Sigmoid colon (tissue), 4 donors: ENCODE measurements at regions not wholly inside any gene's neighbourhood (a gene's known extent, or its start where the extent isn't known, plus 50 kb on each side); places are given as distances from the start of the nearest gene placed in this dataset.
"Not testable (repeated sequence)": the region's sequence is repeated elsewhere in the genome, so short reads cannot be mapped to it uniquely, and the experiment has no call there.

Experiments
- EP300 ChIP-seq, 4 donors: sonication (generic); formaldehyde crosslinking; IDR thresholded peaks; one replicate each; pipeline ENCODE4 v1.6.1; 2017; ENCODE audit warnings: antibody characterized with exemption in 4 of 4
- POLR2A ChIP-seq, 2 donors: fragments of 450-650 bp; IDR thresholded peaks; one replicate each; pipeline ENCODE4 v1.6.1; 2016; ENCODE audit warnings: antibody characterized with exemption in 2 of 2, mild to moderate bottlenecking in 2 of 2, moderate library complexity in 2 of 2
- POLR2AphosphoS5 ChIP-seq, 4 donors: sonication (generic); formaldehyde crosslinking; IDR thresholded peaks; one replicate each; pipeline ENCODE4 v1.6.1; 2017; ENCODE audit warnings: antibody characterized with exemption in 4 of 4
- TF ChIP-seq, protein P1 (sequence below), 4 experiments: fragments of 450-650 bp in 3 of 4; fragments of 200-600 bp in 1 of 4; IDR thresholded peaks; one replicate each; pipeline ENCODE4 v1.5.1; 2016 to 2019; ENCODE audit warnings: antibody characterized with exemption in 4 of 4, mild to moderate bottlenecking in 3 of 4, moderate library complexity in 2 of 4

DNA sequence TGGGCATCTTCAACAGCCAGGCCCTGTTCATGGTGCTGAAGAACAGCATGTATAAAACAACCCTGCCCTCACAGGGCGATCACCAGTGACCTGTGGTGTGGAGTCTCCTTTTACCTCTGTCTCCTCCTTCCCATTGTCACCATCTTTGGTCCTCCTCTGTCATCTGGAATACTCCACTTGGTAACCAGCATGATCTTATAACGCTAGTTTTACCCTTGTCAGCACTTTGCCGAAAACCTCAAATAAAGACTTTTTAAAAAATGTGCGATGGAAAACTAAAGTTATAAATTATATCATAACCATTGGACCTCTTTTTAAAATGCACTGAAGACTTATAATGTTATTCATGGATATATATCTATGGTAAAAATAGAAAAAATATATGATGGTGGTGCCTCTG lies 945.2 kb upstream of the DEFB115 start:
- not testable (repeated sequence) for TF ChIP-seq POLR2A, POLR2AphosphoS5, EP300 (IDR thresholded peaks at IDR 0.05)
- TF ChIP-seq, protein P1, sequence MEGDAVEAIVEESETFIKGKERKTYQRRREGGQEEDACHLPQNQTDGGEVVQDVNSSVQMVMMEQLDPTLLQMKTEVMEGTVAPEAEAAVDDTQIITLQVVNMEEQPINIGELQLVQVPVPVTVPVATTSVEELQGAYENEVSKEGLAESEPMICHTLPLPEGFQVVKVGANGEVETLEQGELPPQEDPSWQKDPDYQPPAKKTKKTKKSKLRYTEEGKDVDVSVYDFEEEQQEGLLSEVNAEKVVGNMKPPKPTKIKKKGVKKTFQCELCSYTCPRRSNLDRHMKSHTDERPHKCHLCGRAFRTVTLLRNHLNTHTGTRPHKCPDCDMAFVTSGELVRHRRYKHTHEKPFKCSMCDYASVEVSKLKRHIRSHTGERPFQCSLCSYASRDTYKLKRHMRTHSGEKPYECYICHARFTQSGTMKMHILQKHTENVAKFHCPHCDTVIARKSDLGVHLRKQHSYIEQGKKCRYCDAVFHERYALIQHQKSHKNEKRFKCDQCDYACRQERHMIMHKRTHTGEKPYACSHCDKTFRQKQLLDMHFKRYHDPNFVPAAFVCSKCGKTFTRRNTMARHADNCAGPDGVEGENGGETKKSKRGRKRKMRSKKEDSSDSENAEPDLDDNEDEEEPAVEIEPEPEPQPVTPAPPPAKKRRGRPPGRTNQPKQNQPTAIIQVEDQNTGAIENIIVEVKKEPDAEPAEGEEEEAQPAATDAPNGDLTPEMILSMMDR (IDR thresholded peaks at IDR 0.05), result not testable (repeated sequence)
